SK-N-SH treated with all-trans-retinoic acid at 6 μM for 48 hours (cell line): ENCODE measurements at regions not wholly inside any gene's neighbourhood (a gene's known extent, or its start where the extent isn't known, plus 50 kb on each side); places are given as distances from the start of the nearest gene placed in this dataset.

ENCODE experiments used
- ATAC-seq: fragments of 200-7000 bp; cut with Tn5 transposase; 3 replicates; pipeline ENCODE4 v1.9.1; 2020; ENCODE audit warnings: mild to moderate bottlenecking, moderate library complexity
- ARNTL ChIP-seq: fragments of 450-650 bp; formaldehyde crosslinking; IDR thresholded peaks from 2 replicates; pipeline ENCODE4 v1.5.0; 2020; ENCODE audit warnings: low read depth, mild to moderate bottlenecking, moderate library complexity, borderline replicate concordance
- CREB5 ChIP-seq: fragments of 250-450 bp; sonication (Bioruptor Pico); IDR thresholded peaks from 2 replicates; pipeline ENCODE4 v1.5.1; 2020; ENCODE audit warnings: low read depth, mild to moderate bottlenecking, moderate library complexity
- CSRNP3 ChIP-seq: fragments of 250-450 bp; sonication (Bioruptor Pico); IDR thresholded peaks from 2 replicates; pipeline ENCODE4 v1.5.1; 2021; ENCODE audit warnings: mild to moderate bottlenecking, moderate library complexity
- ESRRG ChIP-seq: fragments of 250-450 bp; sonication (Bioruptor Pico); IDR thresholded peaks from 2 replicates; pipeline ENCODE4 v1.6.1; 2021; ENCODE audit warnings: mild to moderate bottlenecking
- GLIS3 ChIP-seq: fragments of 250-450 bp; sonication (Bioruptor Pico); IDR thresholded peaks from 2 replicates; pipeline ENCODE4 v1.5.0; 2020; ENCODE audit warnings: mild to moderate bottlenecking, moderate library complexity
- PATZ1 ChIP-seq: fragments of 250-450 bp; sonication (Bioruptor Pico); IDR thresholded peaks from 2 replicates; pipeline ENCODE4 v1.8.0; 2020; ENCODE audit warnings: mild to moderate bottlenecking, moderate library complexity, borderline replicate concordance
- RARB ChIP-seq: fragments of 250-450 bp; sonication (Bioruptor Pico); IDR thresholded peaks from 2 replicates; pipeline ENCODE4 v1.8.0; 2021; ENCODE audit warnings: mild to moderate bottlenecking, moderate library complexity
- SNAI2 ChIP-seq: fragments of 250-450 bp; sonication (Bioruptor Pico); IDR thresholded peaks from 2 replicates; pipeline ENCODE4 v1.5.0; 2020; ENCODE audit warnings: mild to moderate bottlenecking, moderate library complexity
- TCF4 ChIP-seq: fragments of 250-450 bp; sonication (Bioruptor Pico); IDR thresholded peaks from 2 replicates; pipeline ENCODE4 v1.8.0; 2021; ENCODE audit warnings: mild to moderate bottlenecking, moderate library complexity, borderline replicate concordance
- TOX ChIP-seq: fragments of 250-450 bp; sonication (Bioruptor Pico); IDR thresholded peaks from 2 replicates; pipeline ENCODE4 v1.8.0; 2021; ENCODE audit warnings: mild to moderate bottlenecking, moderate library complexity, borderline replicate concordance
- TSHZ2 ChIP-seq: fragments of 250-450 bp; sonication (Bioruptor Pico); IDR thresholded peaks from 2 replicates; pipeline ENCODE4 v1.5.0; 2020; ENCODE audit warnings: mild to moderate bottlenecking, moderate library complexity
- ZC3H10 ChIP-seq: fragments of 250-450 bp; sonication (Bioruptor Pico); IDR thresholded peaks from 2 replicates; pipeline ENCODE4 v1.5.1; 2021; ENCODE audit warnings: mild to moderate bottlenecking, moderate library complexity
- ZFP3 ChIP-seq: fragments of 250-450 bp; sonication (Bioruptor Pico); IDR thresholded peaks from 2 replicates; pipeline ENCODE4 v1.5.0; 2020; ENCODE audit warnings: mild to moderate bottlenecking, moderate library complexity
- ZFP30 ChIP-seq: fragments of 450-650 bp; formaldehyde crosslinking; IDR thresholded peaks from 2 replicates; pipeline ENCODE4 v1.5.0; 2022; ENCODE audit warnings: mild to moderate bottlenecking, moderate library complexity
- ZNF565 ChIP-seq: fragments of 450-650 bp; formaldehyde crosslinking; conservative IDR thresholded peaks from 2 replicates; pipeline ENCODE4 v1.5.0; 2020; ENCODE audit warnings: low read depth, mild to moderate bottlenecking, moderate library complexity
- ZNF70 ChIP-seq: fragments of 450-650 bp; formaldehyde crosslinking; IDR thresholded peaks from 2 replicates; pipeline ENCODE4 v1.5.0; 2020; ENCODE audit warnings: mild to moderate bottlenecking, moderate library complexity
- ZNF8 ChIP-seq: fragments of 450-650 bp; formaldehyde crosslinking; IDR thresholded peaks from 2 replicates; pipeline ENCODE4 v1.5.0; 2020; ENCODE audit warnings: mild to moderate bottlenecking, moderate library complexity

GRCh38 chr4:165774326-165774725 lies 98.7 kb upstream of the TLL1 start:
- no peak for TF ChIP-seq ESRRG (CRISPR knock-in tag)
- TF ChIP-seq ZFP30 = no peak
- no peak for TF ChIP-seq ARNTL
- no peak for TF ChIP-seq ZC3H10
- no peak for TF ChIP-seq ZNF8
- TF ChIP-seq ZNF565 (CRISPR knock-in tag) = no peak
- no peak for TF ChIP-seq SNAI2 (CRISPR knock-in tag)
- TF ChIP-seq RARB (CRISPR knock-in tag) = no peak
- ATAC-seq = no peak

- no peak for TF ChIP-seq PATZ1 (CRISPR knock-in tag)
- no peak for TF ChIP-seq CREB5 (CRISPR knock-in tag)
- no peak for TF ChIP-seq TSHZ2 (CRISPR knock-in tag)
- no peak for TF ChIP-seq TCF4 (CRISPR knock-in tag)
- no peak for TF ChIP-seq GLIS3 (CRISPR knock-in tag)
- TF ChIP-seq ZFP30 = no peak
- no peak for TF ChIP-seq TOX (CRISPR knock-in tag)
- TF ChIP-seq, all 23 proteins: peak for 0
- ATAC-seq = no peak
Measured at GRCh38 chr4:165779950-165780670, 92.9 kb upstream of the TLL1 start.

- no peak for ATAC-seq
- TF ChIP-seq SNAI2 (CRISPR knock-in tag) = no peak
- no peak for TF ChIP-seq ZNF565 (CRISPR knock-in tag)
- TF ChIP-seq CSRNP3 (CRISPR knock-in tag) = no peak
Measured at GRCh38 chr4:165780735-165781134, 92.3 kb upstream of the TLL1 start.

GRCh38 chr4:165782623-165783022 lies 90.4 kb upstream of the TLL1 start:
- no peak for ATAC-seq
- TF ChIP-seq ZNF70 (CRISPR knock-in tag) = no peak
- no peak for TF ChIP-seq PATZ1 (CRISPR knock-in tag)
- TF ChIP-seq ZFP3 (CRISPR knock-in tag) = no peak
- TF ChIP-seq CREB5 (CRISPR knock-in tag) = no peak
